Gastroesophageal sphincter (tissue), 3 donors: ENCODE measurements at regions not wholly inside any gene's neighbourhood (a gene's known extent, or its start where the extent isn't known, plus 50 kb on each side); places are given as distances from the start of the nearest gene placed in this dataset.

Experiments
- EP300 ChIP-seq: sonication (generic); formaldehyde crosslinking; IDR thresholded peaks from one replicate; pipeline ENCODE4 v1.6.1; 2017; ENCODE audit warnings: antibody characterized with exemption, mild to moderate bottlenecking
- POLR2A ChIP-seq, 2 donors: fragments of 450-650 bp; IDR thresholded peaks; one replicate each; pipeline ENCODE4 v1.6.1; 2017; ENCODE audit warnings: antibody characterized with exemption in 2 of 2, mild to moderate bottlenecking in 2 of 2, moderate library complexity in 1 of 2
- POLR2AphosphoS5 ChIP-seq: sonication (generic); formaldehyde crosslinking; IDR thresholded peaks from one replicate; pipeline ENCODE4 v1.6.1; 2017; ENCODE audit warnings: antibody characterized with exemption
- TF ChIP-seq, protein P1 (sequence below), 4 experiments: fragments of 200-600 bp in 2 of 4; fragments of 450-650 bp in 2 of 4; sonication (generic) in 1 of 4; IDR thresholded peaks; one replicate each; pipeline ENCODE4 v1.5.1; 2017 to 2019; ENCODE audit warnings: antibody characterized with exemption in 4 of 4, mild to moderate bottlenecking in 2 of 4, moderate library complexity in 2 of 4

DNA sequence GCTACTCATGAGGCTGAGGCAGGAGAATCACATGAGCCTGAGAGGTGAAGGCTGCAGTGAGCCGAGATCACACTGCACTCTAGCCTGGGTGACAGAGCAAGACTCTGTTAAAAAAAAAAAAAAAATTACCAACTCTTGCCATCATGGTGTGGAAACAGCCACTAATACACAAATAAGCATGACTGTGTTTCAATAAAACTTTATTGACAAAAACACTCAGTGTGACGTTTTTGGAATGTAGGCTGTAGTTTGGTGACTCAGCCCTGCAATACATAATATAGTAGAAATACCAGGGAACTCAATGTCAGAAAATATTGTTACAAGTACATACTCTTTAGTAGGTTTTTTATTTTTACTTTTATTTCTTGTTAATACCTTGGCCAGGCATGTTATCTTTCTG, 207.1 kb downstream of the CASP12 start:
- TF ChIP-seq POLR2A (IDR thresholded peaks at IDR 0.05) (no peak), EP300 (no peak), POLR2AphosphoS5 (no peak)
- TF ChIP-seq, protein P1, sequence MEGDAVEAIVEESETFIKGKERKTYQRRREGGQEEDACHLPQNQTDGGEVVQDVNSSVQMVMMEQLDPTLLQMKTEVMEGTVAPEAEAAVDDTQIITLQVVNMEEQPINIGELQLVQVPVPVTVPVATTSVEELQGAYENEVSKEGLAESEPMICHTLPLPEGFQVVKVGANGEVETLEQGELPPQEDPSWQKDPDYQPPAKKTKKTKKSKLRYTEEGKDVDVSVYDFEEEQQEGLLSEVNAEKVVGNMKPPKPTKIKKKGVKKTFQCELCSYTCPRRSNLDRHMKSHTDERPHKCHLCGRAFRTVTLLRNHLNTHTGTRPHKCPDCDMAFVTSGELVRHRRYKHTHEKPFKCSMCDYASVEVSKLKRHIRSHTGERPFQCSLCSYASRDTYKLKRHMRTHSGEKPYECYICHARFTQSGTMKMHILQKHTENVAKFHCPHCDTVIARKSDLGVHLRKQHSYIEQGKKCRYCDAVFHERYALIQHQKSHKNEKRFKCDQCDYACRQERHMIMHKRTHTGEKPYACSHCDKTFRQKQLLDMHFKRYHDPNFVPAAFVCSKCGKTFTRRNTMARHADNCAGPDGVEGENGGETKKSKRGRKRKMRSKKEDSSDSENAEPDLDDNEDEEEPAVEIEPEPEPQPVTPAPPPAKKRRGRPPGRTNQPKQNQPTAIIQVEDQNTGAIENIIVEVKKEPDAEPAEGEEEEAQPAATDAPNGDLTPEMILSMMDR (IDR thresholded peaks at IDR 0.05): no peak
